ENCODE measurements at regions not wholly inside any gene's neighbourhood (a gene's known extent, or its start where the extent isn't known, plus 50 kb on each side); places are given as distances from the start of the nearest gene placed in this dataset.

- TF ChIP-seq EZH2phosphoT487 (IDR thresholded peaks at IDR 0.05; ENCODE audit: borderline replicate concordance, low read length) (no peak), CTCF (IDR thresholded peaks at IDR 0.05; ENCODE audit: low read depth, low read length, poor library complexity, severe bottlenecking) (no peak)
Measured at GRCh38 chr6:22030730-22031619, 265.9 kb downstream of the PRL start.

GRCh38 chr6:22035690-22036089, 261.1 kb downstream of the PRL start:
- Histone ChIP-seq H3K27me3 (ENCODE audit: control insufficient read depth, low read length) (no peaks in the 10 kb centered on the region), H3K36me3 (ENCODE audit: control insufficient read depth, low read length) (no peaks in the 10 kb centered on the region), H3K4me1 (ENCODE audit: control insufficient read depth, low read length) (no peaks in the 10 kb centered on the region), H4K20me1 (ENCODE audit: control insufficient read depth, insufficient read depth, low read depth, low read length) (no peaks in the 10 kb centered on the region), H3K9me3 (ENCODE audit: control insufficient read depth, insufficient read depth, low read length) (no peaks in the 10 kb centered on the region), H3K27ac (ENCODE audit: low read depth, low read length) (no peak overlapping the region), H3K4me2 (ENCODE audit: low read length) (no peak overlapping the region), H3K9me2 (replicated peaks; ENCODE audit: control insufficient read depth, low read length) (no peaks in the 10 kb centered on the region), H3K4me3 (ENCODE audit: low read length) (no peak overlapping the region), H3F3A (ENCODE audit: control insufficient read depth, insufficient read depth) (no peaks in the 10 kb centered on the region), H3K79me2 (ENCODE audit: control insufficient read depth, low read length) (no peaks in the 10 kb centered on the region)
- TF ChIP-seq EZH2phosphoT487 (IDR thresholded peaks at IDR 0.05; ENCODE audit: borderline replicate concordance, low read length) (no peak), CTCF (IDR thresholded peaks at IDR 0.05; ENCODE audit: low read depth, low read length, poor library complexity, severe bottlenecking) (no peak)

More at GRCh38 chr6:22030730-22031619, 265.9 kb downstream of the PRL start:
- H3K4me1 ChIP-seq (ENCODE audit: control insufficient read depth, low read length) = peaks cover 8% of the 10 kb centered on the region
- H3K9me3 ChIP-seq (ENCODE audit: control insufficient read depth, insufficient read depth, low read length) = no peaks in the 10 kb centered on the region
- H3K4me2 ChIP-seq (ENCODE audit: low read length) = no peak overlapping the region
- H3K27me3 ChIP-seq (ENCODE audit: control insufficient read depth, low read length) = no peaks in the 10 kb centered on the region
- no peaks in the 10 kb centered on the region for H3K36me3 ChIP-seq (ENCODE audit: control insufficient read depth, low read length)
- H3K27ac ChIP-seq (ENCODE audit: low read depth, low read length) = no peak overlapping the region
- no peaks in the 10 kb centered on the region for H3K9me2 ChIP-seq (replicated peaks; ENCODE audit: control insufficient read depth, low read length)
- no peaks in the 10 kb centered on the region for H3K79me2 ChIP-seq (ENCODE audit: control insufficient read depth, low read length)
- H4K20me1 ChIP-seq (ENCODE audit: control insufficient read depth, insufficient read depth, low read depth, low read length) = no peaks in the 10 kb centered on the region
- H3K4me3 ChIP-seq (ENCODE audit: low read length) = no peak overlapping the region
- H3F3A ChIP-seq (ENCODE audit: control insufficient read depth, insufficient read depth) = no peaks in the 10 kb centered on the region

GRCh38 chr6:22036275-22036674, 260.6 kb downstream of the PRL start:
- Histone ChIP-seq H4K20me1 (ENCODE audit: control insufficient read depth, insufficient read depth, low read depth, low read length) (no peaks in the 10 kb centered on the region), H3K4me3 (ENCODE audit: low read length) (no peak overlapping the region), H3K9me3 (ENCODE audit: control insufficient read depth, insufficient read depth, low read length) (no peaks in the 10 kb centered on the region), H3K27me3 (ENCODE audit: control insufficient read depth, low read length) (no peaks in the 10 kb centered on the region), H3K27ac (ENCODE audit: low read depth, low read length) (no peak overlapping the region), H3K9me2 (replicated peaks; ENCODE audit: control insufficient read depth, low read length) (no peaks in the 10 kb centered on the region), H3K4me2 (ENCODE audit: low read length) (no peak overlapping the region), H3F3A (ENCODE audit: control insufficient read depth, insufficient read depth) (no peaks in the 10 kb centered on the region), H3K36me3 (ENCODE audit: control insufficient read depth, low read length) (no peaks in the 10 kb centered on the region), H3K79me2 (ENCODE audit: control insufficient read depth, low read length) (no peaks in the 10 kb centered on the region), H3K4me1 (ENCODE audit: control insufficient read depth, low read length) (no peaks in the 10 kb centered on the region)
- TF ChIP-seq CTCF (IDR thresholded peaks at IDR 0.05; ENCODE audit: low read depth, low read length, poor library complexity, severe bottlenecking) = no peak
- no peak for TF ChIP-seq EZH2phosphoT487 (IDR thresholded peaks at IDR 0.05; ENCODE audit: borderline replicate concordance, low read length)

Measured in DOHH2 (cell line).